Pulmonary artery endothelial cell (primary cell): ENCODE measurements at regions not wholly inside any gene's neighbourhood (a gene's known extent, or its start where the extent isn't known, plus 50 kb on each side); places are given as distances from the start of the nearest gene placed in this dataset.

Experiments
- DNase-seq: peaks from one replicate; pipeline ENCODE4 v3.0.0-alpha.2; 2011; ENCODE audit warnings: low read depth, low spot score

GRCh38 chr7:25940086-25940906 is 211.7 kb upstream of the NFE2L3 start:
- no peak for DNase-seq

GRCh38 chr7:25944777-25945515 is 207.1 kb upstream of the NFE2L3 start:
- no peak for DNase-seq

- DNase-seq: no peak
These were observed 206.4 kb upstream of the NFE2L3 start for GRCh38 chr7:25945608-25946007.

- DNase-seq: no peak
These were observed 205.8 kb upstream of the NFE2L3 start for GRCh38 chr7:25946181-25946580.

- no peak for DNase-seq
These were observed 204.1 kb upstream of the NFE2L3 start for GRCh38 chr7:25947669-25948516.

- no peak for DNase-seq
These were observed 202.1 kb upstream of the NFE2L3 start for GRCh38 chr7:25949736-25950487.

GRCh38 chr7:25950488-25951413 is 201.2 kb upstream of the NFE2L3 start:
- no peak for DNase-seq

- DNase-seq: no peak
These were observed 200.4 kb upstream of the NFE2L3 start for GRCh38 chr7:25951414-25952260.

- no peak for DNase-seq
These were observed 199.5 kb upstream of the NFE2L3 start for GRCh38 chr7:25952261-25953057.

GRCh38 chr7:25953859-25954258 is 198.1 kb upstream of the NFE2L3 start:
- DNase-seq: no peak

- DNase-seq: no peak
These were observed 197.6 kb upstream of the NFE2L3 start for GRCh38 chr7:25954395-25954794.

- no peak for DNase-seq
These were observed 192.7 kb upstream of the NFE2L3 start for GRCh38 chr7:25959168-25959734.

GRCh38 chr7:25963733-25964132 is 188.3 kb upstream of the NFE2L3 start:
- DNase-seq: no peak

GRCh38 chr7:25964483-25964991 is 187.5 kb upstream of the NFE2L3 start:
- no peak for DNase-seq

GRCh38 chr7:25965405-25966123 is 186.4 kb upstream of the NFE2L3 start:
- DNase-seq: no peak

- DNase-seq: no peak
These were observed 185.5 kb upstream of the NFE2L3 start for GRCh38 chr7:25966469-25966868.
